ENCODE measurements at regions not wholly inside any gene's neighbourhood (a gene's known extent, or its start where the extent isn't known, plus 50 kb on each side); places are given as distances from the start of the nearest gene placed in this dataset.

DNA sequence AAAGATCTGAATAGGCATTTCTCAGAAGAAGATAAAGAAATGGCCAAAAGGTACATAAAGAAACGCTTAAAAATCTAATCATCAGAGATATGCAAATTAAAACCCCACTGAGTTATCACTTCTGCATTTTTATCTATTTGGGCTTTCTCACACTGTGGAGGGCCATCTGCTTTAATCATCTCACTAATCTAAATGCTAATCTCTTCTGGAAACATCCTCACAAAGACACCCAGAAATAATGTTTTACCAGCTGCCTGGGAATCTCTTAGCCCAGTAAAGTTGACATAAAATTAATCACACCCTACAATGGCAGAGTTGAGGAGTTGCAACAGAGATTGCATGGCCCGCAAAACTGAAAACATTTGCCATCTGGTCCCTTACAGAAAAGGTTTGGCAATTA, 407.9 kb upstream of the CYLC2 start:
- H3K4me3 Mint-ChIP-seq: no peak overlapping the region
- H3K27me3 Mint-ChIP-seq: no peaks in the 10 kb centered on the region
- no peak overlapping the region for H3K27ac Mint-ChIP-seq
- no peaks in the 10 kb centered on the region for H3K9me3 Mint-ChIP-seq
- TF ChIP-seq, protein P1, sequence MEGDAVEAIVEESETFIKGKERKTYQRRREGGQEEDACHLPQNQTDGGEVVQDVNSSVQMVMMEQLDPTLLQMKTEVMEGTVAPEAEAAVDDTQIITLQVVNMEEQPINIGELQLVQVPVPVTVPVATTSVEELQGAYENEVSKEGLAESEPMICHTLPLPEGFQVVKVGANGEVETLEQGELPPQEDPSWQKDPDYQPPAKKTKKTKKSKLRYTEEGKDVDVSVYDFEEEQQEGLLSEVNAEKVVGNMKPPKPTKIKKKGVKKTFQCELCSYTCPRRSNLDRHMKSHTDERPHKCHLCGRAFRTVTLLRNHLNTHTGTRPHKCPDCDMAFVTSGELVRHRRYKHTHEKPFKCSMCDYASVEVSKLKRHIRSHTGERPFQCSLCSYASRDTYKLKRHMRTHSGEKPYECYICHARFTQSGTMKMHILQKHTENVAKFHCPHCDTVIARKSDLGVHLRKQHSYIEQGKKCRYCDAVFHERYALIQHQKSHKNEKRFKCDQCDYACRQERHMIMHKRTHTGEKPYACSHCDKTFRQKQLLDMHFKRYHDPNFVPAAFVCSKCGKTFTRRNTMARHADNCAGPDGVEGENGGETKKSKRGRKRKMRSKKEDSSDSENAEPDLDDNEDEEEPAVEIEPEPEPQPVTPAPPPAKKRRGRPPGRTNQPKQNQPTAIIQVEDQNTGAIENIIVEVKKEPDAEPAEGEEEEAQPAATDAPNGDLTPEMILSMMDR (conservative IDR thresholded peaks at IDR 0.05): no peak
- H3K36me3 Mint-ChIP-seq: no peaks in the 10 kb centered on the region
- no peaks in the 10 kb centered on the region for H3K4me1 Mint-ChIP-seq (ENCODE audit: unreplicated experiment)
- DNase-seq (ENCODE audit: extremely low spot score, unreplicated experiment): no peak

DNA sequence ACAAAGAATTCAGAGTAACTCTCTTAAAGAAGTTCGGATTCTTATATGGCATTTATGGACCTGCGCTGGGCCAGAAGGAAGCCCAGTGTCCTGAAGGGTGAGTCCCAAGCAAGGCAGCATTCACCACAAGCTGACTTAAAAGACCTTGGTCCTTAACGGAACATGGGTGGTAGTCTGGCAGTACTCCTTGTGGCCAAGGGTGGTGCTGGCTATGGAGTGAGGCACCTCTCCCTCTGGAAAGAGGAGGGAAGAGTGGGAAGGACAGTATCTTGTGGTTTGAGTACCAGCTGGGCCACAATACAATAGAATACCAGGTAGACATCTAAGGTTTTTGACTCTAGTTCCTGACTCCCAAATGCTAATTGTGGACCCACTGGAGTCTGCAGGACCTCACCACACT, 425.7 kb upstream of the CYLC2 start:
- DNase-seq (ENCODE audit: extremely low spot score, unreplicated experiment): no peak
- no peaks in the 10 kb centered on the region for H3K36me3 Mint-ChIP-seq
- H3K4me1 Mint-ChIP-seq (ENCODE audit: unreplicated experiment): no peaks in the 10 kb centered on the region
- H3K27ac Mint-ChIP-seq: no peak overlapping the region
- H3K4me3 Mint-ChIP-seq: no peak overlapping the region
- no peaks in the 10 kb centered on the region for H3K27me3 Mint-ChIP-seq
- H3K9me3 Mint-ChIP-seq: no peaks in the 10 kb centered on the region
- TF ChIP-seq, protein P1 (conservative IDR thresholded peaks at IDR 0.05): no peak

DNA sequence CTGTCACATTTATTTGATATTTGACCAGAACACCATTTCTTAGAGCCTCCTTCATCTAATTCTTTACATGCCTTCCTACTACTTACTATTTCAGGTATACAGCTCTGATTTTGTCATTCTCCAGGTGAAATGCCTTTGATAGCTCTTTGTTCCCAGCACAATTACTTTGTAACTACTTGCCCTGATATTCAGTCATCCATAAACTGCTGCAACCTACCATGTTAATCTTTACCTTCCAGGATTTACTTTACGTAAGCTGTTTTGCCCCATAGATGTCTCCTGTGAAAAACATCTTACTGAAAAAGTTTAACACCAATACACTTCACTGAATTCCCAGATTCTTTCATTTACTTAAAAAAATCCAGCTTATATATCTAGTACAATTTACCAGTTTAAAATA, 443.8 kb upstream of the CYLC2 start:
- no peaks in the 10 kb centered on the region for H3K36me3 Mint-ChIP-seq
- H3K27me3 Mint-ChIP-seq: no peaks in the 10 kb centered on the region
- no peaks in the 10 kb centered on the region for H3K4me1 Mint-ChIP-seq (ENCODE audit: unreplicated experiment)
- DNase-seq (ENCODE audit: extremely low spot score, unreplicated experiment): no peak
- H3K9me3 Mint-ChIP-seq: peaks cover 7% of the 10 kb centered on the region
- TF ChIP-seq, protein P1 (conservative IDR thresholded peaks at IDR 0.05): no peak
- no peak overlapping the region for H3K27ac Mint-ChIP-seq
- H3K4me3 Mint-ChIP-seq: no peak overlapping the region

DNA sequence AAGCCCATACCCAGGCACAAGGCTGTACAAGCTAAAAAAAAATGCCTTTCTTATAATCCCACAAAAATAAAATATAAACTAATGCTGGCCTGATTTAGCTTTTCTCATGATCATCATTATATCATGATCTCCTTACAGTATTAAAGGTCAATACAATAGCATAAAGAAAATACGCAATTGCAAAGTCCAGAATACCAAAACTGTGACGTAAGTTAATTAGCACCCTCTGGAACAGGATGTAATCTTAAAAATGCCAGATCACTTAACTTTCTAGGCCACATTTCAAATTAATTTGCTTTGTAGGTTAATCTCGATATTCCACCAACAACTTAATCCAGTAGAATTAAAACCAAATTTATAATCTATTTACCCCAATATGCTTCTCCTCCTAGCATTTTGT, 444.2 kb upstream of the CYLC2 start:
- TF ChIP-seq, protein P1 (conservative IDR thresholded peaks at IDR 0.05): no peak
- H3K27ac Mint-ChIP-seq: no peak overlapping the region
- H3K4me3 Mint-ChIP-seq: no peak overlapping the region
- DNase-seq (ENCODE audit: extremely low spot score, unreplicated experiment): no peak
- peaks cover 7% of the 10 kb centered on the region for H3K9me3 Mint-ChIP-seq
- no peaks in the 10 kb centered on the region for H3K4me1 Mint-ChIP-seq (ENCODE audit: unreplicated experiment)
- H3K27me3 Mint-ChIP-seq: no peaks in the 10 kb centered on the region
- no peaks in the 10 kb centered on the region for H3K36me3 Mint-ChIP-seq

DNA sequence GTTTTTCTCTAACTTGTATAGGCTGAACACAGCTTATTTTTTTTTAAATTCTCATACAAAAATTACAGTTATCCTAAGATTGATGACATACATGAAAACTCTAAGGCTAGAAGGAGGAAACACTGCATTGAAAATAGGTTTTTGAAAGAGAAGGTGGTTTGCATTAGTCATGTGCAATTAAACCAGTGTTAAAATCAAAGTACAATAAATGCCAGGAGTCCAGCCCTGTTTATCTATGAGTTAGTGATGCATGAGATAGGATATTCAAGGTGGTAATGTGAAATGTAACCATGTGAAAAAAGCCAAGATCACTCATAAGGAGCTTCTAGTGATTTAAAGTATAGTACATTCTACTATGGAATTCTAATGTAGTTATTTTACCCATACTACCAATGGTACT, 444.9 kb upstream of the CYLC2 start:
- Mint-ChIP-seq H3K9me3 (peaks cover 7% of the 10 kb centered on the region), H3K4me1 (ENCODE audit: unreplicated experiment) (no peaks in the 10 kb centered on the region), H3K27me3 (no peaks in the 10 kb centered on the region), H3K36me3 (no peaks in the 10 kb centered on the region), H3K27ac (no peak overlapping the region), H3K4me3 (no peak overlapping the region)
- DNase-seq (ENCODE audit: extremely low spot score, unreplicated experiment): no peak
- TF ChIP-seq, protein P1 (conservative IDR thresholded peaks at IDR 0.05): no peak

DNA sequence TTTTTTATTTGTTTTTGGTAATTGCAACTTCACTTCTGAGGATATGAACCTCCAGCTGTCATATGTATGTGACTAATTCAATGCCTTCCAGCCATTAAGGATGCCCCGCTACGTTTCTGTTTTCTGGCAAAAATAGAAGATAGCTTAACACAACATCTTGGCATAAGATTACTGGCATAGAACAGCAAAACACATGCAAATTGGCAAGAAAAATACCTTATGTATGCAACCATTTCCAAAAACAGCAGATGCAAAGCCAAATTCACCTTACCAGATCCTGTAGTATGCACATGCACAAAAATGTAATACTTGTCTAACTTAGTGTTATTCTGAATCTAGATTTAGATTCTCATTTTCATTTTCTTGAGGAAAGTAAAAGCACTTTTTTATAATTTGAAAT, 461.1 kb upstream of the CYLC2 start:
- no peaks in the 10 kb centered on the region for H3K36me3 Mint-ChIP-seq
- no peak overlapping the region for H3K27ac Mint-ChIP-seq
- H3K4me3 Mint-ChIP-seq: no peak overlapping the region
- DNase-seq (ENCODE audit: extremely low spot score, unreplicated experiment): no peak
- H3K9me3 Mint-ChIP-seq: no peaks in the 10 kb centered on the region
- no peaks in the 10 kb centered on the region for H3K4me1 Mint-ChIP-seq (ENCODE audit: unreplicated experiment)
- H3K27me3 Mint-ChIP-seq: no peaks in the 10 kb centered on the region
- TF ChIP-seq, protein P1 (conservative IDR thresholded peaks at IDR 0.05): no peak
